ENCODE measurements at regions not wholly inside any gene's neighbourhood (a gene's known extent, or its start where the extent isn't known, plus 50 kb on each side); places are given as distances from the start of the nearest gene placed in this dataset.

DNA sequence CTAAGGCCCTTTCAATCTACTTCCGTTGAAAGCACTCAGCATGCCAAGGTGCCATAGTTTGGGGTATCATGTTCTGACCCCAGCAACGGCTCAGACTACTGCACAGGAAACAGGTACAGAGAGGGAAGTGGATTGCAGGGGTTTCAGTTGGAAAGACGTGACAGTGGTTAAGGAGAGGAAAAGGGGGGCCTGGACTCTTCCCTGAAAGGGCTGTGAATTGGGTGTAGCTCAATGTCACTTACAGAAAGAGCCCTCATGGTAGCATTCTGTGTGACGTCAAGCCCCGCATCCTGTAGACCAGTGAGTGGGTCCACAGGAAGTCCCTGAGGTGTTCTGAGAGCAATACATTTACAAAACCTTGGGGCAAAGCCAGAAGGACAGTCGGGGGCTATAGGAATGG lies 121.5 kb upstream of the GYPC start:
- H3K27ac Mint-ChIP-seq, result no peak overlapping the region
- no peaks in the 10 kb centered on the region for H3K36me3 Mint-ChIP-seq (ENCODE audit: low read depth)
- no peak overlapping the region for H3K4me3 Mint-ChIP-seq
- peaks cover 1% of the 10 kb centered on the region for H3K27me3 Mint-ChIP-seq
- DNase-seq, result peak; percentile 56
- no peak for TF ChIP-seq CTCF (IDR thresholded peaks at IDR 0.05)
- CTCF ChIA-PET, result interaction anchor here (1.7 kb wide), 1 partner anchor 242 kb away, joined by 4 read pairs; no protein-coding TSS in a partner anchor
- H3K9me3 Mint-ChIP-seq, result no peaks in the 10 kb centered on the region
- intact Hi-C loops (cut with micrococcal nuclease), result no loop called here
- peak; percentile 72 for ATAC-seq
- H3K4me1 Mint-ChIP-seq (ENCODE audit: low read depth), result peaks cover 5% of the 10 kb centered on the region
- POLR2A ChIA-PET, result interaction anchor here (0.7 kb wide), 1 partner anchor 519 kb away, joined by 4 read pairs; no protein-coding TSS in a partner anchor

GRCh38 chr2:126535408-126535807 lies 120.5 kb upstream of the GYPC start:
- TF ChIP-seq CTCF (IDR thresholded peaks at IDR 0.05), result no peak
- Mint-ChIP-seq H3K4me1 (ENCODE audit: low read depth) (peaks cover 5% of the 10 kb centered on the region), H3K9me3 (no peaks in the 10 kb centered on the region), H3K27ac (no peak overlapping the region), H3K27me3 (peaks cover 1% of the 10 kb centered on the region), H3K4me3 (no peak overlapping the region), H3K36me3 (ENCODE audit: low read depth) (no peaks in the 10 kb centered on the region)
- no peak for DNase-seq
- no peak for ATAC-seq
- intact Hi-C loops (cut with micrococcal nuclease), result no loop called here
- ChIA-PET CTCF (interaction anchor here (1.7 kb wide), 1 partner anchor 241 kb away, joined by 4 read pairs; no protein-coding TSS in a partner anchor), POLR2A (no interaction called here)

- ChIA-PET POLR2A (no interaction called here), CTCF (interaction anchor here (1.4 kb wide), 1 partner anchor 9 kb away, joined by 3 read pairs; no protein-coding TSS in a partner anchor)
- Mint-ChIP-seq H3K4me1 (ENCODE audit: low read depth) (peaks cover 5% of the 10 kb centered on the region), H3K27ac (no peak overlapping the region), H3K9me3 (peaks cover 3% of the 10 kb centered on the region), H3K27me3 (peaks cover 1% of the 10 kb centered on the region), H3K36me3 (ENCODE audit: low read depth) (no peaks in the 10 kb centered on the region), H3K4me3 (no peak overlapping the region)
- no peak for ATAC-seq
- intact Hi-C loops (cut with micrococcal nuclease), result no loop called here
- no peak for TF ChIP-seq CTCF (IDR thresholded peaks at IDR 0.05)
- DNase-seq, result no peak
Observed at GRCh38 chr2:126536605-126537200, 119.3 kb upstream of the GYPC start.

DNA sequence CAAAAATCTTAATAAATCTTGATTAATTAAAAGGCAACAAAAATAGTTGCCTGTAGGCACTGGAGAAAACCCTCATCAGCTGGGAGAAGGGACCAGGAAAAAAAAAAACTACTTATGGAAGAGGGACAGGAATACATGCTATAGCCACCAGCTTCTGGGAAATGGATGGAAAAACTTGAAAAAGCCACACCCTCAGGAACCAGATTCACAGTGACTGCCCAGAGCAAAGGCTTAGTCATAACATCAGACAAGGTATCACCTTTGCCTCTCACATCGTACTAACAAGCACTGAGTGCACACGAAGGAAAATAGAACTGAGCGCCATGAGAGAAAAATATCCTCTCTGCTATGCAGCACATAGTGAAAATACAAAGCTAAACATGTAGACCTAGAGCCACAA lies 116.9 kb upstream of the GYPC start:
- Mint-ChIP-seq H3K27me3 (peaks cover 3% of the 10 kb centered on the region), H3K9me3 (peaks cover 16% of the 10 kb centered on the region), H3K4me1 (ENCODE audit: low read depth) (peaks cover 4% of the 10 kb centered on the region), H3K27ac (no peak overlapping the region), H3K36me3 (ENCODE audit: low read depth) (peaks cover 2% of the 10 kb centered on the region), H3K4me3 (no peak overlapping the region)
- ChIA-PET POLR2A (no interaction called here), CTCF (interaction anchor here (1.0 kb wide), 1 partner anchor 11 kb away, joined by 7 read pairs; no protein-coding TSS in a partner anchor)
- no peak for ATAC-seq
- DNase-seq, result no peak
- no peak for TF ChIP-seq CTCF (IDR thresholded peaks at IDR 0.05)
- intact Hi-C loops (cut with micrococcal nuclease), result no loop called here

GRCh38 chr2:126542247-126542646 lies 113.7 kb upstream of the GYPC start:
- ATAC-seq (no peak), DNase-seq (no peak)
- intact Hi-C loops (cut with micrococcal nuclease), result no loop called here
- peaks cover 2% of the 10 kb centered on the region for H3K27me3 Mint-ChIP-seq
- ChIA-PET POLR2A (no interaction called here), CTCF (no interaction called here)
- H3K27ac Mint-ChIP-seq, result no peak overlapping the region
- no peak overlapping the region for H3K4me3 Mint-ChIP-seq
- H3K36me3 Mint-ChIP-seq (ENCODE audit: low read depth), result peaks cover 2% of the 10 kb centered on the region
- H3K4me1 Mint-ChIP-seq (ENCODE audit: low read depth), result no peaks in the 10 kb centered on the region
- H3K9me3 Mint-ChIP-seq, result peaks cover 16% of the 10 kb centered on the region
- no peak for TF ChIP-seq CTCF (IDR thresholded peaks at IDR 0.05)

Measured in activated CD8-positive, alpha-beta T cell treated with anti-CD3 and anti-CD28 coated beads for 36 hours (primary cell).